GM19467 (cell line): ENCODE measurements at regions not wholly inside any gene's neighbourhood (a gene's known extent, or its start where the extent isn't known, plus 50 kb on each side); places are given as distances from the start of the nearest gene placed in this dataset.
"Not testable (repeated sequence)": the region's sequence is repeated elsewhere in the genome, so short reads cannot be mapped to it uniquely, and the experiment has no call there.

Experiments used
- ATAC-seq: cut with Tn5 transposase; IDR thresholded peaks from one replicate; pipeline ENCODE4 v1.9.1; 2021; ENCODE audit warnings: mild to moderate bottlenecking, moderate library complexity; ENCODE audit not compliant: unreplicated experiment

- no peak for ATAC-seq
These were observed 1195.9 kb downstream of the ROBO2 start for GRCh38 chr3:78235841-78236240.

- ATAC-seq: no peak
These were observed 1198.9 kb downstream of the ROBO2 start for GRCh38 chr3:78238811-78239210.

- no peak for ATAC-seq
These were observed 1202.8 kb downstream of the ROBO2 start for GRCh38 chr3:78242724-78243123.

- no peak for ATAC-seq
These were observed 1204.2 kb downstream of the ROBO2 start for GRCh38 chr3:78244136-78244535.

- ATAC-seq: no peak
These were observed 1209.4 kb downstream of the ROBO2 start for GRCh38 chr3:78249294-78249693.

- no peak for ATAC-seq
These were observed 1214.0 kb downstream of the ROBO2 start for GRCh38 chr3:78253860-78254259.

- ATAC-seq: no peak
These were observed 1215.5 kb downstream of the ROBO2 start for GRCh38 chr3:78255403-78255802.

GRCh38 chr3:78256123-78256522 is 1216.2 kb downstream of the ROBO2 start:
- ATAC-seq: no peak

GRCh38 chr3:78257951-78258530 is 1218.1 kb downstream of the ROBO2 start:
- ATAC-seq: no peak

- no peak for ATAC-seq
These were observed 1218.9 kb downstream of the ROBO2 start for GRCh38 chr3:78258798-78259197.

- ATAC-seq: no peak
These were observed 1220.5 kb downstream of the ROBO2 start for GRCh38 chr3:78260388-78260787.

GRCh38 chr3:78266550-78266949 is 1226.7 kb downstream of the ROBO2 start:
- ATAC-seq: not testable (repeated sequence)

- no peak for ATAC-seq
These were observed 1227.3 kb downstream of the ROBO2 start for GRCh38 chr3:78267235-78267634.

- ATAC-seq: no peak
These were observed 1228.2 kb downstream of the ROBO2 start for GRCh38 chr3:78268087-78268486.

- no peak for ATAC-seq
These were observed 1229.1 kb downstream of the ROBO2 start for GRCh38 chr3:78268716-78269668.

- ATAC-seq: no peak
These were observed 1233.4 kb downstream of the ROBO2 start for GRCh38 chr3:78273326-78273725.

- no peak for ATAC-seq
These were observed 1234.7 kb downstream of the ROBO2 start for GRCh38 chr3:78274475-78275065.

GRCh38 chr3:78275420-78275852 is 1235.5 kb downstream of the ROBO2 start:
- ATAC-seq: no peak

- no peak for ATAC-seq
These were observed 1237.3 kb downstream of the ROBO2 start for GRCh38 chr3:78277220-78277619.

GRCh38 chr3:78277801-78278200 is 1237.9 kb downstream of the ROBO2 start:
- no peak for ATAC-seq

- no peak for ATAC-seq
These were observed 1239.2 kb downstream of the ROBO2 start for GRCh38 chr3:78279091-78279490.

- no peak for ATAC-seq
These were observed 1241.5 kb downstream of the ROBO2 start for GRCh38 chr3:78281381-78281780.
